Astrocyte of the spinal cord (primary cell): ENCODE measurements at regions not wholly inside any gene's neighbourhood (a gene's known extent, or its start where the extent isn't known, plus 50 kb on each side); places are given as distances from the start of the nearest gene placed in this dataset.
"Not testable (repeated sequence)": the region's sequence is repeated elsewhere in the genome, so short reads cannot be mapped to it uniquely, and the experiment has no call there.

Source experiments
- DNase-seq: peaks from one replicate; pipeline ENCODE4 v3.0.0; 2011; ENCODE audit warnings: low read depth, low spot score
- H3K4me3 ChIP-seq: 2 replicates; pipeline ENCODE4 v1.5.1; 2011; ENCODE audit warnings: low read depth, mild to moderate bottlenecking, low read length, moderate library complexity
- CTCF ChIP-seq: IDR thresholded peaks from 2 replicates; pipeline ENCODE4 v1.5.1; 2012; ENCODE audit warnings: low read depth, mild to moderate bottlenecking, low read length, inconsistent platforms
- in situ Hi-C: cut with HindIII; loops from 2 replicates; pipeline ENCODE4 v1.10.0; 2017; ENCODE audit warnings: low sequenced_read_pairs

- in situ Hi-C loops, result no loop called here
- no peak overlapping the region for H3K4me3 ChIP-seq
- DNase-seq, result no peak
- TF ChIP-seq CTCF, result no peak
These were observed 148.4 kb upstream of the MAP3K1 start for GRCh38 chr5:56666901-56667300.

DNA sequence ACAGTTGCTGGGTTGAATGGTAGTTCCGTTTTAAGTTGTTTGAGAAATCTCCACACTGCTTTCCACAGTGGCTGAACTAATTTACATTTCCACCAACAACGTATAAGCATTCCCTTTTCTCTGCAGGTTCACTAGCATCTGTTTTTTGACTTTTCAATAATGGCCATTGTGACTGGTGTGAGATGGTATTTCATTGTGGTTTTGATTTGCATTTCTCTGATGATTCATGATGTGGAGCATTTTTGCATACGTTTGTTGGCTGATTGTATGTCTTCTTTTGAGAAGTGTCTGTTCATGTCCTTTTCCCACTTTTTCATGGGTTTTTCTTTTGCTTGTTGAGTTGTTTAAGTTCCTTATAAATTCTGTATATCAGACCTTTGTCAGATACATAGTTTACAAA lies 150.2 kb upstream of the MAP3K1 start:
- in situ Hi-C loops, result not testable (repeated sequence)
- DNase-seq, result peak; percentile 59

DNA sequence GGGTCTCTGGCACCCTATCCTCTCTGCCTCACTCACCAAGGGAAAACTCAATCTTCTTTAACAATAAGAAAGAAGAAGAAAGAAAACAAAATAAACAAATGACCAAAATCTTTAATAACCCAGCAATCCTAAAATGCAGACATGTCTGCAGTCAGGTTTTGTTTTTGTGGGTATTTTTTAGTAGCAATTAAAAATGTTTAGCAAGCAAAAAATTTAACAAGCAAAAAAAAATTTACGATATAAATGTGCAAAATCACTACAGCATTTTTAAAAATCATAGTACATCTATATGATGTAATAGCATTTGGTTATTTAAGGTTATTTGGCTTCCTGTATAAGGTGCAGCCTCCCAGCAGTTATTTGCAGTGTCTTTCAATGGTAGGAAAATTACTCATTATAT lies 151.3 kb upstream of the MAP3K1 start:
- no peak for DNase-seq
- in situ Hi-C loops, result no loop called here
- H3K4me3 ChIP-seq, result no peak overlapping the region
- TF ChIP-seq CTCF, result no peak

More for the DNA sequence above, 150.2 kb upstream of the MAP3K1 start:
- not testable (repeated sequence) for H3K4me3 ChIP-seq

GRCh38 chr5:56663523-56663922 lies 151.8 kb upstream of the MAP3K1 start:
- in situ Hi-C loops, result no loop called here
- no peak overlapping the region for H3K4me3 ChIP-seq
- DNase-seq, result no peak
- TF ChIP-seq CTCF, result no peak

- DNase-seq, result no peak
- no peak overlapping the region for H3K4me3 ChIP-seq
- in situ Hi-C loops, result no loop called here
- no peak for TF ChIP-seq CTCF
These were observed 152.5 kb upstream of the MAP3K1 start for GRCh38 chr5:56662893-56663292.

GRCh38 chr5:56659971-56660370 lies 155.4 kb upstream of the MAP3K1 start:
- no peak for TF ChIP-seq CTCF
- H3K4me3 ChIP-seq, result no peak overlapping the region
- in situ Hi-C loops, result no loop called here

GRCh38 chr5:56658972-56659371 lies 156.4 kb upstream of the MAP3K1 start:
- DNase-seq, result no peak
- in situ Hi-C loops, result no loop called here
- no peak for TF ChIP-seq CTCF
- no peak overlapping the region for H3K4me3 ChIP-seq

More at GRCh38 chr5:56659971-56660370, 155.4 kb upstream of the MAP3K1 start:
- DNase-seq, result no peak
